Immature natural killer cell (primary cell): ENCODE measurements at regions not wholly inside any gene's neighbourhood (a gene's known extent, or its start where the extent isn't known, plus 50 kb on each side); places are given as distances from the start of the nearest gene placed in this dataset.
"Not testable (repeated sequence)": the region's sequence is repeated elsewhere in the genome, so short reads cannot be mapped to it uniquely, and the experiment has no call there.

Experiments
- DNase-seq, 3 donors: peaks; one replicate each; pipeline ENCODE4 v3.0.0; 2022; ENCODE audit warnings: mixed read lengths in 1 of 3
- H3K27ac Mint-ChIP-seq, 6 donors: one replicate each; pipeline ENCODE4 v1.8.0; 2020; ENCODE audit warnings: mixed read lengths in 6 of 6, mild to moderate bottlenecking in 5 of 6, inconsistent platforms in 4 of 6, moderate library complexity in 3 of 6
- H3K27me3 Mint-ChIP-seq, 3 donors: one replicate each; pipeline ENCODE4 v1.8.0; 2020 to 2021; ENCODE audit warnings: low read depth in 3 of 3, mild to moderate bottlenecking in 3 of 3, mixed read lengths in 3 of 3, moderate library complexity in 3 of 3, inconsistent platforms in 1 of 3
- H3K36me3 Mint-ChIP-seq, 3 donors: one replicate each; pipeline ENCODE4 v1.8.0; 2020; ENCODE audit warnings: mixed read lengths in 3 of 3, inconsistent platforms in 2 of 3, mild to moderate bottlenecking in 2 of 3
- H3K4me1 Mint-ChIP-seq, 2 donors: one replicate each; pipeline ENCODE4 v1.8.0; 2020; ENCODE audit warnings: inconsistent platforms in 2 of 2, mild to moderate bottlenecking in 2 of 2, mixed read lengths in 2 of 2, moderate library complexity in 1 of 2
- H3K4me3 Mint-ChIP-seq, 5 donors: one replicate each; pipeline ENCODE4 v1.8.0; 2020; ENCODE audit warnings: mild to moderate bottlenecking in 5 of 5, mixed read lengths in 5 of 5, inconsistent platforms in 3 of 5, moderate library complexity in 3 of 5
- H3K9me3 Mint-ChIP-seq, 6 donors: one replicate each; pipeline ENCODE4 v1.8.0; 2020; ENCODE audit warnings: mild to moderate bottlenecking in 6 of 6, mixed read lengths in 6 of 6, inconsistent platforms in 4 of 6, moderate library complexity in 3 of 6

DNA sequence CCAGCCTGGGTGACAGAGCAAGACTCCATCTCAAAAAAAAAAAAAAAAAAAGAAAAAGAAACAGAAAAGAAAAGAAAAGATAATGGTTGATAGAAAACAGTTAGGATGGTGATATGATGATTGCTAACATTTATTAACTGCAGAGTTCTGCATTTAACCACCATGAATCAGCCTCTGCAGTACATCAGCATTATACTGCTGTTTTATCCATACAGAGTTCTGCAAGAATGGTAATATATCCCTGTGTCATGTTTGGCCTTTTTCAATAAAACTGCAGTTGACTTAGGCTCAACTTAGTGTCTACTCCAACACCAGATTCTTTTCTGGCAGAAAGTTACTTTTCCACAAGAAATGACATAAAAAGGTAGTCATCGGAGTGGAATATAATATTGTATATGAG, 62.6 kb downstream of the DUSP6 start:
- no peaks in the 10 kb centered on the region for H3K4me1 Mint-ChIP-seq
- H3K4me3 Mint-ChIP-seq, result no peak overlapping the region
- no peaks in the 10 kb centered on the region for H3K27me3 Mint-ChIP-seq
- no peak for DNase-seq
- peaks cover 0 to 12% (median 3%) of the 10 kb centered on the region in 3 donors for H3K36me3 Mint-ChIP-seq
- H3K27ac Mint-ChIP-seq, result no peak overlapping the region
- no peaks in the 10 kb centered on the region for H3K9me3 Mint-ChIP-seq

DNA sequence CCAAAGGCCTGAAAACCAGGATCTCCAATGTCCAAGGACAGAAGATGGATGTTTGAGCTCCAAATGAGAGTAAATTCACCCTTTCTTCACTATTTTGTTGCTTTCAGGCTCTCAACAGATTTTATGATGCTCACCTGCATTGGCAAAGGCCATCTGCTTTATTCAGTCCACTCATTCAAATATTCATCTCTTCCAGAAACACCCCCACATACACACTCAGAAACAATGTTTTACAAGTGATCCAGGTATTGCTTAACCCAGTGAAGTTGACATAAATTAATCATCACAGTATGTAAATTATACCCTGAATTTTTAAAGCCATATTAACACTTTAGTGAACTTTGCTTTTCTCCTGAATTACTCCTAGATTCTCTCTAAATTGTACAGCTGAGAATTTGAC, 63.3 kb downstream of the DUSP6 start:
- Mint-ChIP-seq H3K4me3 (no peak overlapping the region), H3K27ac (no peak overlapping the region), H3K36me3 (peaks cover 0 to 13% (median 3%) of the 10 kb centered on the region in 3 donors), H3K4me1 (no peaks in the 10 kb centered on the region), H3K9me3 (no peaks in the 10 kb centered on the region), H3K27me3 (no peaks in the 10 kb centered on the region)
- DNase-seq, result no peak

DNA sequence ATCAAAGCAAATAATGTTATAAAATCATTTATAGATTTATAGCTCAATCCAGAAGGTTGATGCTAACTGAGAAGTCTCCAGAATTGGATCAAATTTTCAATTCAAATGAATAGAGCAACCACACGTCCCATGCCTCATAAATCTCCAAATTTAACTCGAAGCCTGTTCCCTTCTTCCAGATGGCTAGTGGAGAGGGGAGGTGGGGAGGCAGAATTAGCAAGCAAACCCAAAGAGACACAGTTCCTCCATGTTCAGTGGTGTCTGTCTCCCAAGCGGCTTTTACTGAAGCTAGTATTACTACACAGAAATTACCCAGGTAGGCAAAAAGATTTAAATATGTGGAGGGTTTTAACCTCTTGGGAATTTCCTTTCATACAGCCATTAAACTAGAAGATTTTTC, 65.8 kb downstream of the DUSP6 start:
- Mint-ChIP-seq H3K9me3 (no peaks in the 10 kb centered on the region), H3K4me1 (peaks cover 8 to 11% of the 10 kb centered on the region in 2 donors), H3K36me3 (peaks cover 0 to 10% (median 3%) of the 10 kb centered on the region in 3 donors), H3K4me3 (no peak overlapping the region), H3K27me3 (peaks cover 0 to 2% (median 0%) of the 10 kb centered on the region in 3 donors), H3K27ac (no peak overlapping the region)
- no peak for DNase-seq

DNA sequence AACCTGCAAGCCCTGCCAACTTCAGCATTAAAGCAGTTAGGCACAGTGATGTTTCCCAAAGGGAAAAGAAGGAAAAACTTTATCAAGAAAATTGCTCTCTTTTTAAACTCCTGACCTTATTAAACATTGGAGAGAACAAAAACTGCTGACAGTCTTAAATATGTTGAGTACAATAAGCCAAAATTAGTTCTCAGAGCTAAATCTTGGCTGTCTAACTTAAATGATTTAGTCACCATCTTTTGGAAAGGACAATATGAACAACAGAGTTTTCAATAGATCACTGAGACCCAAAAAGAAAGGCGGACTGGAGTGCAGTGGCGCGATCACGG, 70.8 kb downstream of the DUSP6 start:
- no peak for DNase-seq
- Mint-ChIP-seq H3K27me3 (peaks cover 0 to 5% (median 0%) of the 10 kb centered on the region in 3 donors), H3K27ac (peak overlapping the region; percentile 66 to 96 (median 81)), H3K4me1 (peaks cover 19 to 44% of the 10 kb centered on the region in 2 donors), H3K9me3 (peaks cover 0 to 4% (median 0%) of the 10 kb centered on the region in 6 donors), H3K4me3 (peak overlapping the region in 3 of 5 donors; percentile 74 to 89 (median 78)), H3K36me3 (peaks cover 0 to 9% (median 3%) of the 10 kb centered on the region in 3 donors)

DNA sequence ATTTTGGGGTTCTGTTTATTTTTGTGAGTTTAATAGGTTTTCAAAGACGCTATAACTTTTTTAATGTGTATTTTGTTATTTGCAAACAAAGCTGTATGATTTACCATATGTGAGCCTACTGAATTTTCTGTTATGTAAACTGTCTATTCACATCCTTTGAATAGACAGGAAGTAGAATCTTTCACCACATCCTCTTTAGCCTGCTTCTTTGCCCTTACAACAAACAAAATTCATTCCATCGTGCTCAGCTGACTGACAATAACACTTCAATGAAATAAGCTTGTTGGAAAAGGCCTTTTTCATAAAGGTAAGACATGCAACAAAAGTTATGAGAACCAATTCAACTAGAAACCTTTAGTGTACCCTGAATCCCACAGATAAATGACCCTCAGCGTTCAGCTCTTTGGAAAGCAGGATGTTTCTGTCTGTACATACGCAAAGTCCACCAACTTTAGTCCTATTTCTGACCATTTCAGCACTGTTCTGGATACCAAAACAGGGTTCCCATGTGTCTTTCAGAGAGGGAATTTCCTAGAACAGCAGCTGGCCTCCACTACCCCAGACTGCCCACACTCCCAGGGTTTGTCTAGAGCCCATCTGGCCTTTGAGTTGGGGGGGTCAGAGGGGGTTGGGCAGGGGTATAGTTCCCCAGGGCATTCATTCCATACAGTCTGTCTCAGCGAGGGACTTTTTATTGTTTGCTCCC, 71.3 kb downstream of the DUSP6 start:
- Mint-ChIP-seq H3K9me3 (peaks cover 0 to 4% (median 0%) of the 10 kb centered on the region in 6 donors), H3K4me1 (peaks cover 19 to 44% of the 10 kb centered on the region in 2 donors), H3K4me3 (peak overlapping the region in 4 of 5 donors; percentile 70 to 89 (median 76)), H3K36me3 (peaks cover 0 to 9% (median 3%) of the 10 kb centered on the region in 3 donors), H3K27me3 (peaks cover 0 to 5% (median 0%) of the 10 kb centered on the region in 3 donors), H3K27ac (peak overlapping the region; percentile 66 to 96 (median 81))
- DNase-seq, result peak; percentile 8 to 46 (median 30)

DNA sequence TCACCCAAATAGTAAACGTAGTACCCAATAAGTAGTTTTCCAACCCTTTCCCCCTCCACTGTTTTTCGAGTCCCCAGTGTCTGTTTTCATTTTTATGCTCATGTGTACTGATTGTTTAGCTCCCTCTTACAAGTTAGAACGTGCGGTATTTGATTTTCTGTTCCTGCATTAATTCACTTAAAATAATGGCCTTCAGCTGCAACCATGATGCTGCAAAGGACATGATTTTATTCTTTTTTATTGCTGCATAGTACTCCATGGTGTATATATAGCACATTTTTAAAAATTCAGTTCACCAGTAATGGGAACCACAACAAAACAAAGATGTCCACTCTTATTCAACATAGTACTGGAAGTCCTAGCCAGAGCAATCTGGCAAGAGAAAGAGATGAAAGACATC, 72.8 kb downstream of the DUSP6 start:
- peaks cover 19 to 44% of the 10 kb centered on the region in 2 donors for H3K4me1 Mint-ChIP-seq
- peaks cover 0 to 4% (median 0%) of the 10 kb centered on the region in 6 donors for H3K9me3 Mint-ChIP-seq
- no peak overlapping the region for H3K4me3 Mint-ChIP-seq
- peaks cover 0 to 5% (median 0%) of the 10 kb centered on the region in 3 donors for H3K27me3 Mint-ChIP-seq
- H3K27ac Mint-ChIP-seq, result peak overlapping the region in 1 of 6 donors; percentile 19
- H3K36me3 Mint-ChIP-seq, result no peaks in the 10 kb centered on the region
- DNase-seq, result no peak

DNA sequence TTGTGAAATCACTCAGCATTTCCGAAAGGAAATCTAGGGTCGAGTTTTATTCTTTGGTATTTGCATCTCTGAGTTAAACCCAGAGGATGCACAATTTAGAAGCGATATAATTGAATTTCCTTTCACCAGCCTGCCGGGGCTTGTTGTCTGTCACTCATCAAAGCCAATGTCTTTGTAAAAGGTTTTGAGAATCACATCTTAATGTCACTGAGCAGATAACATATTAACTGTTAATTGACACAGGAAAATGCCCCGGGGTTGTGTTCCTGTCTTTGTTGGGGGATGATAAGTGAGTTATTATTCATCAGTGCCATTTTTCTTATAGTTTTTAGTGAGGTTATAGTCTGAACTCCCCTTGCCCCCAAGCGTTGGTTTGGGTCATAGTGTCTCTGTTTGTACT, 73.4 kb downstream of the DUSP6 start:
- Mint-ChIP-seq H3K4me3 (no peak overlapping the region), H3K9me3 (peaks cover 0 to 4% (median 0%) of the 10 kb centered on the region in 6 donors), H3K27ac (peak overlapping the region in 2 of 6 donors; percentile 17 to 28)

DNA sequence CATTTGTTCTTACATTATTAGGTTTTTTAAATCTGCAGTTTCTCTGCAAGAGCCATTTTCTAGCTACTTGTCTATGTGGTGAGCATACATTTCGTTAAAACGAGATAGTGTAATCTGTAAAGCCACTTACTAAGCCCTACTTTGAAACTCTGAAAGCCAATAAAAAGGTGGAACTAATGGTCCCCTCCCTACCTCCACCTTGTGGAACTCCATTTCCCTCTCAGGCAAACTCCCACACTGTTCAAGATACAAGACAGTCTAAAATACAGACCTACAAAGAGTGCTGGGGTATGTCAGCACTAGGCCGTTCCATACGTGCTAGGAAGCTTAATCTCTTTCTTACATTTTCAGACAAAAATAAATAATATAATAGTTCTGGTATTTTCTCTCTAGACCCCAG, 74.1 kb downstream of the DUSP6 start:
- Mint-ChIP-seq H3K9me3 (peaks cover 0 to 4% (median 0%) of the 10 kb centered on the region in 6 donors), H3K4me1 (peaks cover 26 to 51% of the 10 kb centered on the region in 2 donors), H3K27ac (peak overlapping the region in 1 of 6 donors; percentile 71), H3K4me3 (no peak overlapping the region), H3K27me3 (peaks cover 0 to 2% (median 0%) of the 10 kb centered on the region in 3 donors), H3K36me3 (no peaks in the 10 kb centered on the region)
- DNase-seq, result no peak

More for the DNA sequence above, 73.4 kb downstream of the DUSP6 start:
- Mint-ChIP-seq H3K27me3 (peaks cover 0 to 5% (median 0%) of the 10 kb centered on the region in 3 donors), H3K4me1 (peaks cover 19 to 45% of the 10 kb centered on the region in 2 donors), H3K36me3 (no peaks in the 10 kb centered on the region)
- DNase-seq, result no peak

DNA sequence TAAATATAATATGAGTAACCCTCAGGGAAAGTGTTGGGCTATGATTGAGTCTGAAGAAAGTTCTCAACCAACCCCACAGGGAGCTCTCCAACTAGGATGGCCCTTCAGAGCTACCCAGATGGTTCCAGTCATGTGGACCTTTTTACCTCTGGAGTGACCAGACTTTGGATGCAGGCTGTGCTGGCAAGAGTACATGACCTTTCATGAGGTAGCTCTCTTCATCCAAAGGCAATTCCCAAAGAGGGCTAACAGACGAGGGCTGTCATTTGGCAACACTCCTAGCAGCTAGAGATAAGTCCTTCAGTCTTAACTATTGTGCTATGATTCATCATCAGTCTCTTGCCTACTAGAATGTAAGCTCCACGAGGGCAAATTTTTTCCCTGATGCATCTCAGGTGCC, 75.4 kb downstream of the DUSP6 start:
- Mint-ChIP-seq H3K27me3 (peaks cover 0 to 2% (median 0%) of the 10 kb centered on the region in 3 donors), H3K4me3 (no peak overlapping the region), H3K27ac (no peak overlapping the region), H3K9me3 (peaks cover 0 to 4% (median 0%) of the 10 kb centered on the region in 6 donors), H3K36me3 (no peaks in the 10 kb centered on the region), H3K4me1 (peaks cover 22 to 47% of the 10 kb centered on the region in 2 donors)
- no peak for DNase-seq

DNA sequence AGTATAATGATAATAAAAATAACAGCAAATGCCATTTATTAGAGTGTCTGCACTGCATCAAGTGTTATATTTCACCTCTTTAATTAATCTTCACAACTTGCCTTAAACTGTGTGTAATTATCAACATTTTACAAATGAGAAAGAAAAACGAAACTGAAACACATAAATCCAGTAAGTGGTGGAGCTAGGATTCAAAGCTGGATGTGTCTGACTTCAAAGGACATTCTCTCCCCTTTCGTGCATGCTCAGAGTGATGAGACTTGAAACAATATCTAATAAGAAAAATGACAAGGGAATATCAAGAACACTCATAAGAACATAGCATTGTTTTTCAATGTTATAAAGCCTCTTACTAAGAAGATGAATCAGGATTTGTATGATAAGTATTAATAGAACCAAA, 78.8 kb downstream of the DUSP6 start:
- peaks cover 8 to 16% of the 10 kb centered on the region in 2 donors for H3K4me1 Mint-ChIP-seq
- no peak overlapping the region for H3K27ac Mint-ChIP-seq
- H3K36me3 Mint-ChIP-seq, result no peaks in the 10 kb centered on the region
- peaks cover 0 to 5% (median 0%) of the 10 kb centered on the region in 6 donors for H3K9me3 Mint-ChIP-seq
- no peaks in the 10 kb centered on the region for H3K27me3 Mint-ChIP-seq
- peak overlapping the region in 1 of 5 donors; percentile 19 for H3K4me3 Mint-ChIP-seq
- no peak for DNase-seq

DNA sequence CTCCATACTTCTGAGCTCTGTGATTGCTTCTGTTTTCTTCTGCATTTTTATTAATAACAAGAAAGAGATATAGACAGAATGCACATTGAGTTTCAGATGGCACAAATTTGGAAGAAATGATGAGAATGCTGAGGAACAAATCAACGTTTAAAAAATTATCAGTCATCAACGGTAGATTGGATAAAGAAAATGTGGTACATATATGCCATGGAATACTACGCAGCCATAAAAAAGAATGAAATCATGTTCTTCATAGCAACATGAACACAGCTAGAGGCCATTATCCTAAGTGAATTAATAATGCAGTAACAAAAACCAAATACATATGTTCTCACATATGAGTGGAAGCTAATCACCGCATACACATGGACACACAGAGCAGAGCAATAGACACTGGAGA, 81.8 kb downstream of the DUSP6 start:
- Mint-ChIP-seq H3K27me3 (peaks cover 0 to 2% (median 0%) of the 10 kb centered on the region in 3 donors), H3K27ac (no peak overlapping the region), H3K9me3 (peaks cover 0 to 5% (median 0%) of the 10 kb centered on the region in 6 donors), H3K4me3 (no peak overlapping the region), H3K4me1 (peaks cover 8 to 11% of the 10 kb centered on the region in 2 donors), H3K36me3 (no peaks in the 10 kb centered on the region)
- DNase-seq, result no peak

DNA sequence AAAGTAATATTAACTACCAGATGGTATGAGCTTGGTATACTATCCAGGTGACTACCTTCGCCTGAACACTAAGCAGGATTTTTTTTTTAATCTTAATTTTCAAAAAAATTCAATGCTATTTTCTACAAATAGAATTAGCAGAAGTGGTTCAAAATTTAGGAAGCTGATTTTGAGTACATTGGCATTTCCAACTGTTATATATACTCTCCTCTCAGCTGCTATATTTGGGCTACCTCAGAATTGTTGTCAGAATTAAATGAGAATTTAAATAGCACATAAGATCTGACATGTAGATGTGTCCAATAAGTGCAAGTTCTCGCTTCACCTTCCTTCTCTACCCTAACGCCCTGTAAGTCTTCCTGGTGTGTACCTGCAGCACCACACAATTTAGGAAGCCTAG, 83.1 kb downstream of the DUSP6 start:
- H3K4me3 Mint-ChIP-seq, result no peak overlapping the region
- no peak overlapping the region for H3K27ac Mint-ChIP-seq
- no peak for DNase-seq
- peaks cover 0 to 2% (median 0%) of the 10 kb centered on the region in 3 donors for H3K27me3 Mint-ChIP-seq
- peaks cover 0 to 5% (median 0%) of the 10 kb centered on the region in 6 donors for H3K9me3 Mint-ChIP-seq
- H3K36me3 Mint-ChIP-seq, result no peaks in the 10 kb centered on the region
- peaks cover 8 to 11% of the 10 kb centered on the region in 2 donors for H3K4me1 Mint-ChIP-seq

DNA sequence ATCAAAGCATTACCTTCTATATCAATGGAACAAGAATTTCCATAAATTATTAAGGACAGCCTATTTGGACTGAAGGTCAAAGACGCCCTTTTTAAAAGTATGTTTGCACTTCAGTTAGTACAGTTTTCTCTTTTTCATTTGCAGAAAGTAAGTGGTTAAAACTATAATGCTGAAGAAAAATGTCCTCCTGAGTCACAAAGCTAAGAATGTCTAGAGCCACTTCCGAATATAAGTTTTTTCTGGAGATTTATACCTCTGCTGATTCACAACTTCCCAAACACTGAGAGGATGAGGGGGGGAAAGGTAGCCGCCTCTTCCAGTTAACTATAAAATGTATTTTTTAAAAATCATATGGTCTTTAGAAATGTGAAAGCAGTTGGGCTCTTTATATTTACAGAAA, 84.9 kb downstream of the DUSP6 start:
- Mint-ChIP-seq H3K27ac (no peak overlapping the region), H3K36me3 (no peaks in the 10 kb centered on the region), H3K9me3 (peaks cover 0 to 5% (median 0%) of the 10 kb centered on the region in 6 donors), H3K4me1 (peaks cover under 1 to 2% of the 10 kb centered on the region in 2 donors), H3K27me3 (peaks cover 0 to 2% (median 0%) of the 10 kb centered on the region in 3 donors), H3K4me3 (no peak overlapping the region)
- DNase-seq, result no peak

DNA sequence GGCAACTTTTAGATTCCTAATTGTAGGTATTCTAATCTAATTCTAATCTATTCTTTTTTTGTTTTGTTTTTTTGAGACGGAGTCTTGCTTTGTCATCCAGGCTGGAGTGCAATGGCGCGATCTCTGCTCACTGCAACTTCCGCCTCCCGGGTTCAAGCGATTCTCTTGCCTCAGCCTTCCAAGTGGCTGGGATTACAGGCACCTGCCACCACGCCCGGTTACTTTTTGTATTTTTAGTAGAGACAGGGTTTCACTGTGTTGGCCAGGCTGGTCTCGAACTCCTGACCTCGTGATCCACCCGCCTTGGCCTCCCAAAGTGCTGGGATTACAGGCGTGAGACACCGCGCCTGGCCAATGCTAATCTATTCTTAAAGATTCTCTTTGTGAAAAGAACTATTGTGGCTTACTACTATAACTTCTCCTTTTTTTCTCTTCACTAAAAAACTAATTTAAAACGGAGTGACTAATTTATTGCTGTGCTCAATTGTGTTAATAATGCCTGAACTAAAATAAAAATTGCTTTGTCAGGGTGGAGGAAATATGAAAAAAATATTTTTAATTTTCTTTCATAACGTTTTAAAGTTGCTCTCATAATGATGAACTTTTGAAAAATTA, 85.6 kb downstream of the DUSP6 start:
- not testable (repeated sequence) for H3K27me3 Mint-ChIP-seq, H3K36me3 Mint-ChIP-seq

More for the DNA sequence above, 85.6 kb downstream of the DUSP6 start:
- H3K9me3 Mint-ChIP-seq, H3K4me1 Mint-ChIP-seq, H3K27ac Mint-ChIP-seq, DNase-seq, H3K4me3 Mint-ChIP-seq: not testable (repeated sequence)
